ENCODE measurements at regions not wholly inside any gene's neighbourhood (a gene's known extent, or its start where the extent isn't known, plus 50 kb on each side); places are given as distances from the start of the nearest gene placed in this dataset.

DNA sequence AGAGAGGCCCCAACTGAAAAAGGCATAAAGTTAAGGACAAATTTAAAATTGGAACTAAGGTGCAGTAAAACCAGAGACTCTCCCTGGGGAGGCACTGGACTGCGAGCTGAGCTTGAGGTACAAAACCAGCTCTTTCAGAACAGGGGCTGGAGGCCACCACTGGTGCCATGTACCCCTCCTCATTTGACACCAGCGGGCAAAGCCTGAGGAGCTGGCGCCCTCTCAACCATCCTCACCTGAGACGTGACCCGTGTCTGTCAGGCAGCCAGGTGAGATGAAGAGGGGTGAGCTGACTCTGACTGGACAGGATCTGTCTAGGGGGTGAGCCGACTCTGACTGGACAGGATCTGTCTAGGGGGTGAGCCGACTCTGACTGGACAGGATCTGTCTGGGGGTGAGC is 68.5 kb downstream of the TMEM18 start:
- TF ChIP-seq, protein P1, sequence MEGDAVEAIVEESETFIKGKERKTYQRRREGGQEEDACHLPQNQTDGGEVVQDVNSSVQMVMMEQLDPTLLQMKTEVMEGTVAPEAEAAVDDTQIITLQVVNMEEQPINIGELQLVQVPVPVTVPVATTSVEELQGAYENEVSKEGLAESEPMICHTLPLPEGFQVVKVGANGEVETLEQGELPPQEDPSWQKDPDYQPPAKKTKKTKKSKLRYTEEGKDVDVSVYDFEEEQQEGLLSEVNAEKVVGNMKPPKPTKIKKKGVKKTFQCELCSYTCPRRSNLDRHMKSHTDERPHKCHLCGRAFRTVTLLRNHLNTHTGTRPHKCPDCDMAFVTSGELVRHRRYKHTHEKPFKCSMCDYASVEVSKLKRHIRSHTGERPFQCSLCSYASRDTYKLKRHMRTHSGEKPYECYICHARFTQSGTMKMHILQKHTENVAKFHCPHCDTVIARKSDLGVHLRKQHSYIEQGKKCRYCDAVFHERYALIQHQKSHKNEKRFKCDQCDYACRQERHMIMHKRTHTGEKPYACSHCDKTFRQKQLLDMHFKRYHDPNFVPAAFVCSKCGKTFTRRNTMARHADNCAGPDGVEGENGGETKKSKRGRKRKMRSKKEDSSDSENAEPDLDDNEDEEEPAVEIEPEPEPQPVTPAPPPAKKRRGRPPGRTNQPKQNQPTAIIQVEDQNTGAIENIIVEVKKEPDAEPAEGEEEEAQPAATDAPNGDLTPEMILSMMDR (IDR thresholded peaks at IDR 0.05): no peak
- TF ChIP-seq POLR2A (IDR thresholded peaks at IDR 0.05): no peak
